GM06990 (cell line): ENCODE measurements at regions not wholly inside any gene's neighbourhood (a gene's known extent, or its start where the extent isn't known, plus 50 kb on each side); places are given as distances from the start of the nearest gene placed in this dataset.

Source experiments
- DNase-seq: peaks from one replicate; pipeline ENCODE4 v3.0.0-alpha.2; 2011; ENCODE audit not compliant: insufficient read length; ENCODE audit errors: extremely low read depth
- H3K27me3 ChIP-seq: replicated peaks from 2 replicates; pipeline ENCODE4 v1.6.0; 2011; ENCODE audit warnings: low read length; ENCODE audit not compliant: control insufficient read depth, insufficient read depth
- H3K36me3 ChIP-seq: 2 replicates; pipeline ENCODE4 v1.5.1; 2011; ENCODE audit warnings: low read length; ENCODE audit not compliant: control insufficient read depth, insufficient read depth
- H3K4me3 ChIP-seq: replicated peaks from 2 replicates; pipeline ENCODE4 v1.5.1; 2011; ENCODE audit warnings: low read depth, mild to moderate bottlenecking, control low read depth, low read length
- CTCF ChIP-seq: IDR thresholded peaks from 2 replicates; pipeline ENCODE4 v1.5.1; 2011; ENCODE audit warnings: low read length, control low read depth, mild to moderate bottlenecking, inconsistent platforms; ENCODE audit not compliant: insufficient read depth, poor library complexity, severe bottlenecking

- no peak for TF ChIP-seq CTCF
- no peaks in the 10 kb centered on the region for H3K27me3 ChIP-seq
- no peaks in the 10 kb centered on the region for H3K36me3 ChIP-seq
- no peak overlapping the region for H3K4me3 ChIP-seq
- no peak for DNase-seq
Observed at GRCh38 chr6:8683204-8683603, 247.9 kb upstream of the SLC35B3 start.

- Histone ChIP-seq H3K27me3 (no peaks in the 10 kb centered on the region), H3K36me3 (no peaks in the 10 kb centered on the region), H3K4me3 (no peak overlapping the region)
- no peak for TF ChIP-seq CTCF
- no peak for DNase-seq
Observed at GRCh38 chr6:8679823-8680222, 244.5 kb upstream of the SLC35B3 start.

GRCh38 chr6:8678466-8678865 lies 243.1 kb upstream of the SLC35B3 start:
- TF ChIP-seq CTCF, result no peak
- no peak overlapping the region for H3K4me3 ChIP-seq
- DNase-seq, result no peak
- H3K36me3 ChIP-seq, result no peaks in the 10 kb centered on the region
- H3K27me3 ChIP-seq, result no peaks in the 10 kb centered on the region

GRCh38 chr6:8674126-8674525 lies 238.8 kb upstream of the SLC35B3 start:
- Histone ChIP-seq H3K27me3 (no peaks in the 10 kb centered on the region), H3K36me3 (no peaks in the 10 kb centered on the region), H3K4me3 (no peak overlapping the region)
- TF ChIP-seq CTCF, result no peak
- no peak for DNase-seq

GRCh38 chr6:8672882-8673281 lies 237.5 kb upstream of the SLC35B3 start:
- no peak for TF ChIP-seq CTCF
- Histone ChIP-seq H3K27me3 (no peaks in the 10 kb centered on the region), H3K36me3 (no peaks in the 10 kb centered on the region), H3K4me3 (no peak overlapping the region)
- no peak for DNase-seq

GRCh38 chr6:8670792-8671191 lies 235.4 kb upstream of the SLC35B3 start:
- H3K4me3 ChIP-seq, result no peak overlapping the region
- H3K27me3 ChIP-seq, result no peaks in the 10 kb centered on the region
- H3K36me3 ChIP-seq, result no peaks in the 10 kb centered on the region
- no peak for DNase-seq
- no peak for TF ChIP-seq CTCF
